Testis (tissue), 2 donors: ENCODE measurements at regions not wholly inside any gene's neighbourhood (a gene's known extent, or its start where the extent isn't known, plus 50 kb on each side); places are given as distances from the start of the nearest gene placed in this dataset.

Experiments
- DNase-seq: peaks from one replicate; pipeline ENCODE4 v3.0.0-alpha.2; 2019
- H3K27ac ChIP-seq, 2 donors: fragments of 200-600 bp; sonication (generic); one replicate each; pipeline ENCODE4 v1.5.1; 2019
- H3K27me3 ChIP-seq: fragments of 200-600 bp; sonication (generic); one replicate; pipeline ENCODE4 v1.5.1; 2019
- H3K36me3 ChIP-seq: fragments of 200-600 bp; sonication (generic); one replicate; pipeline ENCODE4 v1.5.1; 2017; ENCODE audit warnings: low read depth; ENCODE audit errors: missing control alignments
- H3K4me1 ChIP-seq: fragments of 200-600 bp; sonication (generic); one replicate; pipeline ENCODE4 v1.5.1; 2019
- H3K4me3 ChIP-seq, 2 donors: fragments of 200-600 bp; sonication (generic); one replicate each; pipeline ENCODE4 v1.5.1; 2017 to 2019
- H3K9me3 ChIP-seq: fragments of 200-600 bp; sonication (generic); one replicate; pipeline ENCODE4 v1.5.1; 2017
- CTCF ChIP-seq, 3 experiments: fragments of 450-650 bp in 2 of 3; fragments of 200-600 bp in 1 of 3; sonication (generic) in 1 of 3; IDR thresholded peaks; one replicate each; pipeline ENCODE4 v1.5.1; 2016 to 2019; ENCODE audit warnings: antibody characterized with exemption in 3 of 3, mild to moderate bottlenecking in 2 of 3, moderate library complexity in 1 of 3
- POLR2A ChIP-seq: fragments of 450-650 bp; IDR thresholded peaks from one replicate; pipeline ENCODE4 v1.6.1; 2017; ENCODE audit warnings: antibody characterized with exemption, mild to moderate bottlenecking, moderate library complexity
- WGBS, 2 donors: methylation state at CpG; one replicate each; pipeline ENCODE4 v1.1.5; 2018; 5-methylcytosine and 5-hydroxymethylcytosine counted together
- intact Hi-C: fragments of 100-400 bp; cut with DNase I; formaldehyde crosslinking; loops from one replicate; pipeline ENCODE4 v1.15.1; 2023; ENCODE audit warnings: low total_unique reads

- H3K27ac ChIP-seq, result no peak overlapping the region
- no peak for TF ChIP-seq CTCF (IDR thresholded peaks at IDR 0.05)
- TF ChIP-seq POLR2A, result no peak
- H3K27me3 ChIP-seq, result no peaks in the 10 kb centered on the region
Measured at GRCh38 chr10:22810643-22811465, 96.5 kb upstream of the PIP4K2A start.

GRCh38 chr10:22807238-22807637 is 92.9 kb upstream of the PIP4K2A start:
- Histone ChIP-seq H3K36me3 (no peaks in the 10 kb centered on the region), H3K9me3 (no peaks in the 10 kb centered on the region), H3K27ac (no peak overlapping the region), H3K4me3 (no peak overlapping the region), H3K27me3 (no peaks in the 10 kb centered on the region), H3K4me1 (no peaks in the 10 kb centered on the region)
- 82 to 93% methylated on average over 4 of the region's 4 CpGs for whole genome bisulfite sequencing, 2 donors
- no peak for TF ChIP-seq POLR2A
- TF ChIP-seq CTCF (IDR thresholded peaks at IDR 0.05), result no peak
- DNase-seq, result no peak
- intact Hi-C loops, result no loop called here

More at GRCh38 chr10:22810643-22811465, 96.5 kb upstream of the PIP4K2A start:
- no peaks in the 10 kb centered on the region for H3K4me1 ChIP-seq
- no peaks in the 10 kb centered on the region for H3K36me3 ChIP-seq
- WGBS, 2 donors, result 75 to 76% methylated on average over 7 of the region's 7 CpGs
- H3K4me3 ChIP-seq, result no peak overlapping the region
- H3K9me3 ChIP-seq, result no peaks in the 10 kb centered on the region
- DNase-seq, result no peak
- intact Hi-C loops, result no loop called here

- TF ChIP-seq POLR2A, result no peak
- TF ChIP-seq CTCF (IDR thresholded peaks at IDR 0.05), result no peak
- no peak for DNase-seq
- Histone ChIP-seq H3K9me3 (no peaks in the 10 kb centered on the region), H3K27me3 (no peaks in the 10 kb centered on the region), H3K27ac (no peak overlapping the region), H3K4me3 (no peak overlapping the region), H3K4me1 (no peaks in the 10 kb centered on the region), H3K36me3 (no peaks in the 10 kb centered on the region)
- WGBS, 2 donors, result 59 to 61% methylated on average over 4 of the region's 4 CpGs
- intact Hi-C loops, result no loop called here
Measured at GRCh38 chr10:22805304-22805703, 90.9 kb upstream of the PIP4K2A start.

GRCh38 chr10:22803261-22803885 is 89.0 kb upstream of the PIP4K2A start:
- no peak for DNase-seq
- Histone ChIP-seq H3K4me3 (no peak overlapping the region), H3K36me3 (no peaks in the 10 kb centered on the region), H3K27me3 (no peaks in the 10 kb centered on the region), H3K4me1 (no peaks in the 10 kb centered on the region), H3K27ac (no peak overlapping the region), H3K9me3 (no peaks in the 10 kb centered on the region)
- WGBS, 2 donors, result 70 to 71% methylated on average over 2 of the region's 2 CpGs
- no peak for TF ChIP-seq POLR2A
- no peak for TF ChIP-seq CTCF (IDR thresholded peaks at IDR 0.05)
- intact Hi-C loops, result no loop called here
